Testis (tissue), 2 donors: ENCODE measurements at regions not wholly inside any gene's neighbourhood (a gene's known extent, or its start where the extent isn't known, plus 50 kb on each side); places are given as distances from the start of the nearest gene placed in this dataset.

ENCODE experiments used
- DNase-seq: peaks from one replicate; pipeline ENCODE4 v3.0.0-alpha.2; 2019
- H3K27ac ChIP-seq, 2 donors: fragments of 200-600 bp; sonication (generic); one replicate each; pipeline ENCODE4 v1.5.1; 2019
- H3K27me3 ChIP-seq: fragments of 200-600 bp; sonication (generic); one replicate; pipeline ENCODE4 v1.5.1; 2019
- H3K36me3 ChIP-seq: fragments of 200-600 bp; sonication (generic); one replicate; pipeline ENCODE4 v1.5.1; 2017; ENCODE audit warnings: low read depth; ENCODE audit errors: missing control alignments
- H3K4me1 ChIP-seq: fragments of 200-600 bp; sonication (generic); one replicate; pipeline ENCODE4 v1.5.1; 2019
- H3K4me3 ChIP-seq, 2 donors: fragments of 200-600 bp; sonication (generic); one replicate each; pipeline ENCODE4 v1.5.1; 2017 to 2019
- H3K9me3 ChIP-seq: fragments of 200-600 bp; sonication (generic); one replicate; pipeline ENCODE4 v1.5.1; 2017
- POLR2A ChIP-seq: fragments of 450-650 bp; IDR thresholded peaks from one replicate; pipeline ENCODE4 v1.6.1; 2017; ENCODE audit warnings: antibody characterized with exemption, mild to moderate bottlenecking, moderate library complexity
- WGBS, 2 donors: methylation state at CpG; one replicate each; pipeline ENCODE4 v1.1.5; 2018; 5-methylcytosine and 5-hydroxymethylcytosine counted together
- intact Hi-C: fragments of 100-400 bp; cut with DNase I; formaldehyde crosslinking; loops from one replicate; pipeline ENCODE4 v1.15.1; 2023; ENCODE audit warnings: low total_unique reads
- TF ChIP-seq, protein P1 (sequence below), 3 experiments: fragments of 450-650 bp in 2 of 3; fragments of 200-600 bp in 1 of 3; sonication (generic) in 1 of 3; IDR thresholded peaks; one replicate each; pipeline ENCODE4 v1.5.1; 2016 to 2019; ENCODE audit warnings: antibody characterized with exemption in 3 of 3, mild to moderate bottlenecking in 2 of 3, moderate library complexity in 1 of 3

DNA sequence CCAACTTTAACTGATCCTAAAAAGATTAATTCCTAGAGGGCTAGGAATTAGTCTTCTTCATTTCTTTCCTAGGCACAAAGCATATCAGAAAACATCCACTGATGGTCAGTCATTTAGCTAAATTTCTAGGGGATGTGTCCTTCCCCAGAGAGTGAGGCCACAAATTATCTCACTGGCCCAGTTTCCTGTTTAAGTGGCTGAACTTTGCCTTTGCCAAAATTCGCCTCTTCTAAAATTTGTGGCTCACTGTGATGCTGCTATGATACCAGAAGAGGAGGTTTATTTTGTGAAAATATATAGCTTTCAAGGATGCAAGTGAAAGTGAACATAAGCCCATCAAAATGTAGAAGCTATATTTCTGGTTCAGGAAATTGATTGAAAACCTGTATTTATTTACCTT, 98.1 kb upstream of the FER start:
- intact Hi-C loops: no loop called here
- H3K4me3 ChIP-seq: no peak overlapping the region

DNA sequence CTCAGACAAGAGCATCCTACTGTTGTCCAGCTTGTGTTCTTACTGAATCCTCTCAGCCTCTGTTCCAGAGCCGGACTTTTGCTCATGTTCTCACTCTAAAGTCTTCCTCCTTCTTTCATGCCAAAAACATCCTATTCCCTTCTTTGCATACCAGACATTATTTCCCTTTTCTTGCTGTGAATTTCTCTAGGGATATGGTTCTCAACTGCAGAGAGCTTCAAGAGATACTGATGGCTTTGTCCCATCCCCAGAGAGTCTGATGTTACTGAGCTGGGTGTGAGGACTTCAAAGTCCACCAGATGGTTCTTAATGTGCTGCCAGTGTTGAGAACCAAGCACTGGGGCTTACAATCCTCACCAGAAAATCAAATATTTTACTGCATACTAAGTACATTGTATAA, 98.6 kb upstream of the FER start:
- intact Hi-C loops: no loop called here
- Histone ChIP-seq H3K4me3 (no peak overlapping the region), H3K27ac (no peak overlapping the region), H3K4me1 (no peaks in the 10 kb centered on the region), H3K36me3 (no peaks in the 10 kb centered on the region), H3K27me3 (no peaks in the 10 kb centered on the region), H3K9me3 (no peaks in the 10 kb centered on the region)
- WGBS, 2 donors: 78 to 97% methylated on average over 1 of the region's 1 CpG
- no peak for TF ChIP-seq POLR2A
- TF ChIP-seq, protein P1, sequence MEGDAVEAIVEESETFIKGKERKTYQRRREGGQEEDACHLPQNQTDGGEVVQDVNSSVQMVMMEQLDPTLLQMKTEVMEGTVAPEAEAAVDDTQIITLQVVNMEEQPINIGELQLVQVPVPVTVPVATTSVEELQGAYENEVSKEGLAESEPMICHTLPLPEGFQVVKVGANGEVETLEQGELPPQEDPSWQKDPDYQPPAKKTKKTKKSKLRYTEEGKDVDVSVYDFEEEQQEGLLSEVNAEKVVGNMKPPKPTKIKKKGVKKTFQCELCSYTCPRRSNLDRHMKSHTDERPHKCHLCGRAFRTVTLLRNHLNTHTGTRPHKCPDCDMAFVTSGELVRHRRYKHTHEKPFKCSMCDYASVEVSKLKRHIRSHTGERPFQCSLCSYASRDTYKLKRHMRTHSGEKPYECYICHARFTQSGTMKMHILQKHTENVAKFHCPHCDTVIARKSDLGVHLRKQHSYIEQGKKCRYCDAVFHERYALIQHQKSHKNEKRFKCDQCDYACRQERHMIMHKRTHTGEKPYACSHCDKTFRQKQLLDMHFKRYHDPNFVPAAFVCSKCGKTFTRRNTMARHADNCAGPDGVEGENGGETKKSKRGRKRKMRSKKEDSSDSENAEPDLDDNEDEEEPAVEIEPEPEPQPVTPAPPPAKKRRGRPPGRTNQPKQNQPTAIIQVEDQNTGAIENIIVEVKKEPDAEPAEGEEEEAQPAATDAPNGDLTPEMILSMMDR (IDR thresholded peaks at IDR 0.05): no peak
- DNase-seq: no peak

More for the DNA sequence above, 98.1 kb upstream of the FER start:
- WGBS, 2 donors: 57 to 70% methylated on average over 1 of the region's 1 CpG
- no peak for DNase-seq
- Histone ChIP-seq H3K9me3 (no peaks in the 10 kb centered on the region), H3K27me3 (no peaks in the 10 kb centered on the region), H3K4me1 (no peaks in the 10 kb centered on the region), H3K36me3 (no peaks in the 10 kb centered on the region), H3K27ac (no peak overlapping the region)
- TF ChIP-seq, protein P1 (IDR thresholded peaks at IDR 0.05): no peak
- TF ChIP-seq POLR2A: no peak

GRCh38 chr5:108642170-108642906, 105.4 kb upstream of the FER start:
- peaks cover 3% of the 10 kb centered on the region for H3K4me1 ChIP-seq
- no peak overlapping the region for H3K4me3 ChIP-seq
- H3K27ac ChIP-seq: no peak overlapping the region
- TF ChIP-seq, protein P1 (IDR thresholded peaks at IDR 0.05): peak; percentile 45 to 64 (median 48)
- no peak for TF ChIP-seq POLR2A
- 22 to 34% methylated on average over 4 of the region's 4 CpGs for WGBS, 2 donors
- H3K9me3 ChIP-seq: no peaks in the 10 kb centered on the region
- H3K36me3 ChIP-seq: no peaks in the 10 kb centered on the region
- intact Hi-C loops: no loop called here
- H3K27me3 ChIP-seq: no peaks in the 10 kb centered on the region
- peak; percentile 69 for DNase-seq

GRCh38 chr5:108641596-108641995, 106.1 kb upstream of the FER start:
- Histone ChIP-seq H3K4me3 (no peak overlapping the region), H3K36me3 (no peaks in the 10 kb centered on the region), H3K27me3 (no peaks in the 10 kb centered on the region), H3K27ac (no peak overlapping the region), H3K4me1 (peaks cover 3% of the 10 kb centered on the region), H3K9me3 (no peaks in the 10 kb centered on the region)
- TF ChIP-seq, protein P1 (IDR thresholded peaks at IDR 0.05): no peak
- TF ChIP-seq POLR2A: no peak
- no peak for DNase-seq
- intact Hi-C loops: no loop called here
- WGBS, 2 donors: 91 to 93% methylated on average over 1 of the region's 1 CpG

GRCh38 chr5:108639366-108639765, 108.3 kb upstream of the FER start:
- Histone ChIP-seq H3K27ac (no peak overlapping the region), H3K9me3 (no peaks in the 10 kb centered on the region), H3K27me3 (no peaks in the 10 kb centered on the region), H3K4me1 (peaks cover 3% of the 10 kb centered on the region), H3K36me3 (no peaks in the 10 kb centered on the region), H3K4me3 (no peak overlapping the region)
- TF ChIP-seq POLR2A: no peak
- TF ChIP-seq, protein P1 (IDR thresholded peaks at IDR 0.05): no peak
- intact Hi-C loops: no loop called here
- WGBS, 2 donors: 73 to 81% methylated on average over 3 of the region's 3 CpGs
- no peak for DNase-seq
